ENCODE measurements at regions not wholly inside any gene's neighbourhood (a gene's known extent, or its start where the extent isn't known, plus 50 kb on each side); places are given as distances from the start of the nearest gene placed in this dataset.

DNA sequence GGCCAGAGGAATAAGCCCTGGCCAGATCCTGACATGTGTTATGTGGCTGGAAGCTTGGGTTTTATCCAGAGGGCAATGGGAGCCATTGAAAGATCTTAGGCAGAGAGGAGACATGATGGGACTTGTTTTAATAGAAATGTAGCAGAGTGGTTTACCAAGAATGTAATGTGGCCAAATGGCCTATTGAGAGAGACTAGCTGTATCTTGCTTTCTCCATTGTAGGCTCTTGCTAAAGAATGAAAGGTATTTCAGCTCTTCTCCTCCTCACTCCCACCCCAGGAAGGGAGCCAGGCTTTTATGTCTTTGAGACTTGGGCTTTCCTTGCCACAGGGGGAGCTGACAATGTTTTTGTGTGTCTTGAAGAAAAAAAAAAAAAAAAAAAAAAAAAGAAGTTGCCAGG is 82.3 kb downstream of the TRIM29 start:
- TF ChIP-seq, protein P1, sequence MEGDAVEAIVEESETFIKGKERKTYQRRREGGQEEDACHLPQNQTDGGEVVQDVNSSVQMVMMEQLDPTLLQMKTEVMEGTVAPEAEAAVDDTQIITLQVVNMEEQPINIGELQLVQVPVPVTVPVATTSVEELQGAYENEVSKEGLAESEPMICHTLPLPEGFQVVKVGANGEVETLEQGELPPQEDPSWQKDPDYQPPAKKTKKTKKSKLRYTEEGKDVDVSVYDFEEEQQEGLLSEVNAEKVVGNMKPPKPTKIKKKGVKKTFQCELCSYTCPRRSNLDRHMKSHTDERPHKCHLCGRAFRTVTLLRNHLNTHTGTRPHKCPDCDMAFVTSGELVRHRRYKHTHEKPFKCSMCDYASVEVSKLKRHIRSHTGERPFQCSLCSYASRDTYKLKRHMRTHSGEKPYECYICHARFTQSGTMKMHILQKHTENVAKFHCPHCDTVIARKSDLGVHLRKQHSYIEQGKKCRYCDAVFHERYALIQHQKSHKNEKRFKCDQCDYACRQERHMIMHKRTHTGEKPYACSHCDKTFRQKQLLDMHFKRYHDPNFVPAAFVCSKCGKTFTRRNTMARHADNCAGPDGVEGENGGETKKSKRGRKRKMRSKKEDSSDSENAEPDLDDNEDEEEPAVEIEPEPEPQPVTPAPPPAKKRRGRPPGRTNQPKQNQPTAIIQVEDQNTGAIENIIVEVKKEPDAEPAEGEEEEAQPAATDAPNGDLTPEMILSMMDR (IDR thresholded peaks at IDR 0.05), result no peak
- TF ChIP-seq POLR2A (IDR thresholded peaks at IDR 0.05), result no peak
